GM21619 (cell line): ENCODE measurements at regions not wholly inside any gene's neighbourhood (a gene's known extent, or its start where the extent isn't known, plus 50 kb on each side); places are given as distances from the start of the nearest gene placed in this dataset.
A peak's percentile ranks its signal among the peaks of the same experiment; 100 is the strongest.

Source experiments
- ATAC-seq: cut with Tn5 transposase; IDR thresholded peaks from one replicate; pipeline ENCODE4 v1.9.1; 2021; ENCODE audit not compliant: unreplicated experiment

DNA sequence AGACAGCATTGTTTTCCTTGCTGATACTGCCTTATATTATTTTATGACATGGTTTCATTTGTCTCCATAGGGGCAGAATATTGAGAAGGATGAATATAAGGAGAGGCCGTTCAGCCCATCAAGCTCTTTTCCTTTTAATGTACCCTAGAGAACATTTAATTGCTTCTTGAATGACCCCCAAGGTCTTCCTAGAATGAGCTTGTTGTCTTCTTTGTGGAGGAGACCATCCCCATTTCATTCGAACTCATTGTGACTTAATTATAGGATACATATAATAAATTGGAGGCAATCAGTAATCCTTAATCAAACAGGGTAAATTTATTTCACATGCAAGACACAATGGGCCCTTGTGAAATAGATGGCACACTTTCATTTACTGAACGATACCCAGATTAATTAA, 231.3 kb downstream of the MDFIC start:
- ATAC-seq: no peak

DNA sequence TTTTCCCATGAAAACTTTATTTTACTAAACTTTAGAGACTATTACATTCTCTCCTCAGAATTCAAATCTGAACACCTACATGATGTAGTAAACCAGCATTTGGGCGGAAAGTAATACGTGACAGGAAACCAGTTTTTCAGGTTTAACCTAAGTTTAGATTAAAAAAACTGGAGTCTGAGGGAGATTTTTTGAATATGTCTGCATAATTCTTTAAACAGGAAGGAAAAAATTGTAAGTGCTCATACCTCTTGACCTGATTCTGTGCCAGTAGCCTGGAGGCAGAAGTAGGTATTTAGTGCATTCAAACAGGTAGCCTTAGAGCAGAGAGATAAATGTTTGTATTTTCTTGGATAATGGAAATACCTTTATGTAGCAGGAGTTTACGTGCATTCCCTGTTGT, 224.3 kb downstream of the MDFIC start:
- no peak for ATAC-seq

DNA sequence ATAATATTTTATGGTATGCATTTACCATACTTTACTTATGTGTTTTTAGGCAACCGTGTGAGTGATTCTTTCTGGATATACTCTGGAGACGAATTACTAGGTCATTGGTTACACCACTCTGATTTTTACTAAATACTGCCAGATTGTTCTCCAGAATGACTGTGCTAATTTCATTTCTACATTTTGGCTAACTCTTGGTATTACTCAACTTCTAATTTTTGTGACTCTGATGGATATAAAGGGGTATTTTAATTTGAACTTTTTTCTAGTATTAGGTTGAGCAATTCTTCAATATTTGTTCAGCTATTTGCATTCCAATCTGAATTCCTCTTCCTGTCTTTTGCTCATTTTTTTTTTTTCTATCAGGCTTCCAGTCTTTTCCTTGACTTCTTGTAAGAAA, 223.6 kb downstream of the MDFIC start:
- peak; percentile 75 for ATAC-seq

DNA sequence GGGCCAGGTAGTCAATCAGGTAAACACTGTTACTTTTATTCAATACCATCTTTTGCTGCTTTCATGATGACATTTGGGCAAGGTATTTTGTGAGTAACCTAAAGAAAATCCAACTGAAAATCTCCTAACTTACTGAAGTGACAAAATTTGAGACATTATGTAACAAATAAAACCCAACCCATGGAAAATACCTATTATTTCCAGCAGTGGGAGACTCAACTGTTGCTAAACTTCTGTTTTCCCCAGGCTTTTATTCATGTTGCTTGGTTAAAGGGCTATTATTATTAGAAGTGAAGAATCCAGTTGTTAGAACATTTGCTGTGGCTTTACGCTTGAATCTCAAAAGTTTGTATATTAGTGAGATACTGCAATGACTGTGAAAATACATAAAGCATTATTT, 215.9 kb downstream of the MDFIC start:
- ATAC-seq: no peak

DNA sequence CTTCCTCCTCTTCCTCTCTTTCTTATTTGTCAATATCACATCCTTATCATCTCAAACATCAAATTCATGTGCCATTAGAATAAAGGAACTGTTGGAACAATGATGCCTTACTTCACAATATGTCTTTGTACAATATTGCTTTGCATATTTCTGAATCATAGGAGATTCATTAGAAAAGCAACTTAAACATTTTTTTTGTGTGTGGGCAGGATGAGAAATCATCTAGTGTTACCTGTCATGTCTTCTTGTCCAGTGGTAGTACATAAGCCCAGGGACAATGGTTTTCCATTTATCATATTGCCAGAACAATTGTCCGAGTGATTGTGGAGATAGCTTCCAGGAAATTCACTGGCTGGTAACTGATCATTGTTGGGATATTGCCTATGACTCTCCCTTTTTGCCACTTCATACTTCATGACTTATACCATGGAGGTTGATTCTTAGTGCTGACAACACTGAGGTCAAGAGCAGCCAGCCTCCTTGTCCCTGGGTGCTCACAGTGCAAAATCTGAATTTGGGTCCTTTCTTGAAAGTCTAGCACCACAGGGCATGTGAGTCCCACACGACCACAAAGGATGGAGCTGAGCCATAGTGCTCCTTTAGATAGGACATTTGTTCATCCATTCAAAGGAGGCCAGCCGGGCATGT, 215.0 kb downstream of the MDFIC start:
- no peak for ATAC-seq

DNA sequence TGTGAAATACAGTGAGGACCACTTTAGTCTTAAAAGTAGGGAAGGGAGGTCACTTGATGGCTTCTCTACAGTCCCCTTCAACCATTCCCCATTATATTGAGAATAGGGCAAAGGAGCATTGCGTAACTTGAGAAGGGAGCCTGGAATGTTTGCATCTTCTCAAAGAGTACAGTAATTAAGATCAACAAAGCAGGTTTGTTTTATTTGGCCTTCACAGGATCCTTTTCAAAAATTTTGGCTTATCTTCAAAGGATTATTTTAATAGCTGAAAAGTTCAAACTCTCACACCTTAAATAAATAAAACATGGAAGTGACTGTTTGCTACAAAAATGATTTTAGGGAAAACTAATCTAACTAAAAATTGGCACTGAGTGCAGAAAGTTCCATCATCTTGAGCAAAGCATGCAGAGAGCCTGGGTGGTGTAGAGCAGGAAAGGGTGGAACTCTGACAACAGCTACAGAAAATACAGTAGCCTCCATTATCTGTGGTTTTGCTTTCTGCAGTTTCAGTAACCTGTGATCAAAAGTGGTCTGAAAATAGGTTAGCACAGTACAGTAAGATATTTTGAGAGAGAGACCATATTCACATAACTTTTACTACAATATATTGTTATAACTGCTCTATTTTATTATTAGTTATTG, 214.0 kb downstream of the MDFIC start:
- peak; percentile 73 for ATAC-seq

DNA sequence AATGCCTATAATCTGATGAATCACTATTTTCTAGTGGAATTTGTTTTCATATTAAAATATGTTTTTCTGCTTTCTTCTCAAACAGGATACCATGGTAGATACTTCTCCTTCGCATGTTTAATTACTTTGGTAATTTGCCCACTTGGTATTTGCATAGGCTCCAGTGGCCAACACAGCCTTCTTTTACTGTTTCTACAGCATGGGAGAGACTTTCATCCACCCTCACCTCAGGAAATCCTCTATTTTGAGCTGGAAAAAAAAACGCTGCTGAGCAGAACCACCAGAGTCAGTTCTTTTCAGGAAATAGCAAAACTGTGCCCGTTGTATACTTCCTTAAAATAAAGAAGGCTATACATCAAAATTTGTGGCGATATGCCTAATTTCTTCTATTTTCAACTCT, 213.3 kb downstream of the MDFIC start:
- no peak for ATAC-seq

DNA sequence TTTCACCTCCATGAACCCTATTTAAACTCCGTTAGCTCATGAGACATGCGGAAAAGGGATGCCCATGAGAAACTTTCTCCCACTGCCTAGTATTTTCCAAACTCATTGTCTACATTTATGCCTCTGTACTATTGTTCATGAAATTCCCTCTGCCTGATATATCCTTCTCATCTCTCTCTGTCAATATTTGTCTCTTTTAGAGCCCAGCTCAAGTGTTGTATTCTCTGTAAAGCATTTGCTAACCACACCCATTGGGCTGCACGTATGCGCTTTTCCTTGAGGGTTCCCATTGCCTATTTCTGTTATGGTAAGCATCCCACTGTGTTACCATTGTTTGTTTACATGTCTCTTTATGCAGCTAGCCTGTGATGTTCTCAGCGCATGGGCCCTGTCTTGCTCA, 211.4 kb downstream of the MDFIC start:
- no peak for ATAC-seq

DNA sequence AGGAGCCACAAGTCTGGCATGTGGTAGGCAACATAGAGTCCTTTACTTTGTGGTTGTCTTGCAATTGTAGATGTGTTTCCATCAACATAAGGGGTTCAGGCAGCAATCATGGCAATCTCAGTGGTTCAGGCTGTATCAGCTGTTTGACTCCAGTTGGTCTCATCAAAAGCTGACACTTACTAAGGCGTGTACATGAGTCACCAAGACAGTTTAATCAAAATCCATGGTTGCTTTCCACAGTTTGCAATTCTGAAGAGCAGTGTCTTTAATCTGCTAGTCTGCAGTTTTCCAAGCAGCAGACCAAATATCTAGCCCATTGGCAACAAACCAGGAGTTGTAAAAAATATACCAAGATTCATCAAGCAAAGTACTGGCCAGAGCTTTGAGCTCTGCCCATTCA, 210.2 kb downstream of the MDFIC start:
- ATAC-seq: no peak

DNA sequence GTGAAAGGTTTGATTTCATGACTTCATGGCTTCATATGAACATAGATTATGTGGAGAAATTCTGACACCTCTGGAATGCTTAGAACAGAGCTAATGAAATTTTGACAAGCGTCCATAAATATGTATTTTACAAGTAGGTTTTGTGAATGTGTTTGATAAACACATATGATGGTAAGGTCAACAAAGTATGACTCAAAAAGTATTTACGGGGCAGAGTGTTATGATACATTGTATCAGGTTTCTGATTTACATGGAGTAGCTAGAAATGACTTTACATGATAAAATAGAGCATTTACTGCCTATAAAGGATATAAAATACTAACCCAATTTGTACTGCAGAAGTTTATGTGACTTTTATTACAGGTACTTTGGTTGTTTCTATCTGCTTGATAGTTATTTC, 206.3 kb downstream of the MDFIC start:
- ATAC-seq: no peak

DNA sequence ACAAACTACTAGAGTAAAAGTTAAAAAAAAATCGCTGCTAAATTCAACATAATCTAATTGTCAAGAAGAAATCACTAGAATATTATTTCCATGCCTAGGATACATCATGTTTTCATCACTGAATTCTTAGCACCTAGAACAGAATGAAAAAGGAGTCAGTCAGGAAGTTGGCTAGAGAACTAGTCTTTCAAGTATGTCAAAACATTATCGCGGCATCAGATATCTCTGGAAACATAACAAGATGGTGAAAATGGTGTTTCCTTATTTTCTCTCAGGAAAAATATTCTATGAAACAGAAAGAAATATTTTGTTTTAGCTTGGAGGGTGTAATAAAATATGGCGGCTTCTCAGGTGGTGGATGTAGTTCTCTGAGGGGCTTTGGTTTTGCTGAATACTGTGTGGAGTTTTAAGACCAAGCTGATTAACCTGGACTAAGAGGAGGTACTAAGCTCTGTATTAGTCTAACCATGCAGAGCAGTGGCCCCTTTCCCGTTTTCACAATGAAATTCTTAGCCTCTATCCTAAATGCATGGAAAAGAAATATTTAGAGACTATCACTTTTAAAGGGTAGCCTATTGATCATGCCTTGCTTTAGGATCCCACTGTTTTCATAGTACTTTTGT, 205.6 kb downstream of the MDFIC start:
- ATAC-seq: no peak

DNA sequence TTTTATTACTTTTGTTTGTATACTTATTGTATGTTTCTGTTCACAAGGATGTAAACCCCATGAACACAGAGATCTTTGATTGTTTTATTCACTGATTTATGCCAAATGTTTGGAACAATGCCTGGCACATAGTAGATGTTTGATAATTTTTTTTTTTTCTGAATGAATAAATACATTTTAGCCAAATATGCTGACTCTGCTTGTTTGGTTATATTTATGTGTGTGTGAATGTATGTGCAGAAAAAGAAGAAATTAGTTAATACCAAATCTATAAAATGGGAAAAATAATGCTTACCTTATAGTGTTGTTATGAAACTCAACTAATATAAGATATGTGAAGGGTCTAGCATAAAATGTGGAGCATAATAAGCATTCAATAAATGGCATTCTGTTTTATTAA, 203.9 kb downstream of the MDFIC start:
- no peak for ATAC-seq

DNA sequence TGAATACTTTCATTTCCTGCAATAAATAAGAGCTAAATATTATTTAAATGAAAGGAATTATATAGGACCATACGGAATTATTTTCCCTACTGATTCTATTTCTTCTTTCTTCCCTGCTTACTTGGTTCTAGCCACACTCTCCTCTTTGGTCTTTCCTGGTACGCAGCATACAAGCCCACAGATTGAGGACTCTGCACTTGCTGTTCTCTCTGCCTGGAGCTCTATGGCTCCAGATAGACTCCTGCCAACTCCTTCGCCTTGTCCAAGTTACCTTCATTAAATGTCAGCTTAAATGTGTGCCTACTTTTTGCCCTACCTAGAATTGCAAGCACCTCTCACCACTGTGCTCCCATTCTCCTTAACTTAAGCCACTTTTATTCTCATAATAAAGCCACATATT, 203.4 kb downstream of the MDFIC start:
- no peak for ATAC-seq

DNA sequence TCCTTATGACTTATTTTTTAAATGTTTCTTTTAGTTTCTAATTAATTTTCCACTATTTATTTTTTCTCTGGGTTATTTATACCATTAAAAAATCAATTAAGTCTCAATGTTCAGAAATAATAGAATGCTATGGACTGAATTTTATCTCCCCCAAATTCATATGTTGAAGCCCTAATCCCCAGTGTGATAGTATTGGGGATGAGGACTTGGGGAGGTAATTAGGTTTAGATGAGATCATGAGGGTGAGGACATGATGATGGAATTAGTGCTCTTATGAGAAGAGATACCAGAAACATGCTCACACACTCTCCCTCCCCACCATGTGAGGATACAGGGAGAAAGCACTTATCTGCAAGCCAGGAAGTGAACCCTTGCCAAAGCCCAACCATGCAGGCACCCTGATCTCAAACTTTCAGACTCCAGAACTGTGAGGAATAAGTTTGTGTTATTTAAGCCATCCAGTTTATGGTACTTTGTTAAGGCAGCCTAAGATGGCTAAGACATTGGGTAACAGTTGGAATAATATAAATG, 202.6 kb downstream of the MDFIC start:
- no peak for ATAC-seq

DNA sequence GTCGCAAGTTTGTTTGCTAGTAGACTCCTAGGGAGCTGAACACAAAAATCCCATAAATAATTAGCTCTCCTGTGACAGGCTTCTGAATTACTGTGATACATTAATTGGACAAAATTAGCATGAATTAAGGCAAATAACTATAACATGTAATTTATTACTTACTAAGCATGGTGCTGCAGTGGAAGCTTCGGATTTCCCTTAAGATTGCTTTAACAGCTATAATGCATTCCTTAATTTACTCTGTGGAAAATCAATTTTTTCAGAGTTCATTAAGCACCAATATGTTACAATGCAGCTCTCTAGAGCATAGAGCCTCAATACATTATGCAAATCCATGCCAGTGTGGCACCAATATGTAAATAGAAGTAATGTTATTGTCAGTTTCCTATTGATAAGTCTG, 201.5 kb downstream of the MDFIC start:
- ATAC-seq: no peak

DNA sequence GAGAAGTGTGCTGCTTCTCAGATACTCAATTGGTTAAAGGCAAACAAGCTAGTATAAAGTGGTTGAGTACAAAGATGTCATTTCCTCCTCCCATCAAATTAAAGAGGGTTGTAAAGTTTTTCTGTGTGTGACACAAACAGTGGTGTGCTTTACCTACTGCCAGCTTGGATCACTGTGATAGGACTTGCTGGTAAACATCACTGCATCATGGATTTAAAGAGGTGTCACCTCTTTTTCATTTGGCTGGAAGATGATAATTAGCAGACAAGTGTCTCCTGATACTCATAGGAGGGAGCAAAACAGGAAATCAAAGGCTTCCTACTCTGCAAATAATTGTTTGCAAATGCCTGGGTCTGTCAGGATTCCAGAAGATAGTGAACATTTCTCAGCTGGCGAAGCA, 200.5 kb downstream of the MDFIC start:
- no peak for ATAC-seq

DNA sequence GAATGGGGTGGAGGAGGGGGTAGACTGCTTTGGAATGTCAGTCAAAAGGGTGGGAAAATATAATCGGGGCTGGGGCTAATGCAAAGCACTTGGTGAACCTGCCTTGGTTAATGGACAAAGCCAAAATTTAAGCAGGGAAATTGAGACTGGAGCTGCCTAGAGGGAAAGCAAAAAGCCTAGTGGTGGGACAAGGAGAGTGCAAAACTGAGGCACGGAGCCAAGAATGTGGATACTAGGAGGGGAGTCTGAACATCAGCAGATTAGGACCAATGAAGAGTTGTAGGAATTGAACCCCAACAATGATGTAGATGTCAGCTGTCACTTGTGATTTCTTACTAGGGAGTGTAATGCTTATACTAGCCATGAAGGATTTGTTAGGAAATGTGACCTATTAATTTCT, 195.9 kb downstream of the MDFIC start:
- no peak for ATAC-seq

DNA sequence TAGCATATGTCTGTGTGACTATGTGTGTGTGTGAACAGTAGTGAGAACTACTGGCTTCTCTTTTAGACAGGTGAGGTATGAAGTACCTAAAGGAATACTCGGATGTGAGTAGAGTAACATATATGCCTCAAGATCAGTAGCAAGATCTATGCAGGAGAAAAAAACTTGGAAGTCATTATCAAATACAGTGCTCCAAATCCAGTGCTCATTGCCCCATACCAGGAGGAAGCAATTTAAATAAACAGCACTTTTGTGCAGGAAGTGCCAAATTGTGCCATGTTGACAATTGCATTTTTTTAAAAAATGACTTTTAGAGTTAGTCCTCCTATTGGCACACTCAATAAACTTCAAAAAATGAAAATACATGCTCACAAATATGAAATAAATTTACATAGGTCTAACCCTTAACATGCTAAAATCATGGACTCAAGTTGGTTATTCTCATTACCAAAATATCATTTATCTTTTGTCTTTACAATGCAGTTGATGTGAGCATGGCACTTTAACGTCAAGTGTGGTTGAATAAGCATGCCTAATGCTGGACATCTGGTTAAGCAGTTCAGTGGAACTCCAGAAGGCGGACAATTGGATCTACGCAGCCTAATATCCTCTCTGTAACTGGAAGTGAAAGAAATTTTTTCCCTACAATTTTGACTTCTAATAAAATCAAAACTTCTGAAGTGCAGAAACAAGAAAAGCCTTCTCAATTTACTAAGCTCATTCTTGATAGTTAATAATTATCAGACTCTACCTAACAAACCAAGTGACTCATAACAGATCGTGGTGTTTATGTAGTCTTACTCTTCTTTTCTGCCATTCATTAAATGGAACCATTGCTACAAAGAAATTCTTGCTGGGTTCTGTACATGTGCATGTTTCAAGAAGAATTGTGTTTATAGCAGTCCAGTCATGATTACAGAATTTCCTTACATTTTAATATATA, 195.2 kb downstream of the MDFIC start:
- peak; percentile 63 for ATAC-seq

DNA sequence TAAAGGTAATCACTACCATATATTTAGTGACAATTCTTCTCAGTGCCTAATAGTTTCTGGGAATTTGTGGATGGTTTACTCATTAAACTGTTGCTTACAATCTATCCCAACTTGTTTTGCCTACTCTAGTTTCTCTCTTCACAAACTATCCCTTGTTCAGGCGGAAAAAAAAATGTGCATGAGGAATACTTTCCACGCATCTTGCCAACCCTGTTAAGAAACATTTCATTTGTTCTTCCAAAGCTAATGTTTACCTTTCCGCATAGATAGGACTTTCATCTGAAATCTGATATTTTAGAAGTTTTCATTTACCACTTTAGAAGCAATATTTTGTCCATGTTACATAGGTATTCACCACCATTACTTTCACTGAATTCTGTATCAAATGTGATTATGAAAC, 191.9 kb downstream of the MDFIC start:
- ATAC-seq: no peak

DNA sequence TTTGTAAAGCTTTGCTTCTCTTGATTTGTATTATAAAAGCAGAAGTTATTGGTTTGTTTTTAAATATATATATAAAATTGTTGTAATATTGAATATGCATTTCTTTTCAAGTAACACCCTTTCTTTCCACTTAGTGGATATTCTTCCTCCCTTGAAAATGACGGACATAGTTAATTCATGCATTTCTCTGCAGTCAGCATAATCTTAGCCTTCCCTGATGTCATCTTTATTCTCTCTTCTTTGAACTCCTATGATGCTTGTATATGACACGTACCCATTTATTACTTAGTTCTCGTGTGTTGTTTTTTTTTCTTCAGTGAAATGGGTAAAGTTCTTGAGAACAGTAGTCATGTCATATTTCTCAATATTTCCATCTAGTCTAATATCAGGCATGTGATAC, 191.2 kb downstream of the MDFIC start:
- ATAC-seq: no peak

DNA sequence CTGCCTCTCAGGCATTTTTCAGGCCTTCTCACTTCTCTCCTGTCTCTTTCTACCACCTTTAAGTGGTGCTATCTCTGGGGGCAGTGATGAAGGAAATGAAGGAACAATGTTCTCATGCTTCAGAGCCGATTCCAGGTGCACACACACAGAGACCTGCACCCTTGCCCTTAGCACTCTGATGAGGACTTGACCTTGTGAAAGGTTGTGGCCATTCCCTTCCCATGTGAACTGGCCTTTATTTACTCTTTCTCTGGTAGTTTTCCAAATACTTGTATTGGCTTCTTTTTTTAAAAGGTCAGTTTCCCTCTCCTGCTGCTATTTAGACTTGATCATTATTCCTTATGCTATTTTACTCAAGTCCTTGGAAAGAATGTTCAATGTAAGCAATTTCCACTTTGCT, 188.6 kb downstream of the MDFIC start:
- no peak for ATAC-seq
